HG03064 (cell line): ENCODE measurements at regions not wholly inside any gene's neighbourhood (a gene's known extent, or its start where the extent isn't known, plus 50 kb on each side); places are given as distances from the start of the nearest gene placed in this dataset.

Experiments used
- ATAC-seq: cut with Tn5 transposase; IDR thresholded peaks from one replicate; pipeline ENCODE4 v1.9.1; 2021; ENCODE audit warnings: low read depth; ENCODE audit not compliant: unreplicated experiment

DNA sequence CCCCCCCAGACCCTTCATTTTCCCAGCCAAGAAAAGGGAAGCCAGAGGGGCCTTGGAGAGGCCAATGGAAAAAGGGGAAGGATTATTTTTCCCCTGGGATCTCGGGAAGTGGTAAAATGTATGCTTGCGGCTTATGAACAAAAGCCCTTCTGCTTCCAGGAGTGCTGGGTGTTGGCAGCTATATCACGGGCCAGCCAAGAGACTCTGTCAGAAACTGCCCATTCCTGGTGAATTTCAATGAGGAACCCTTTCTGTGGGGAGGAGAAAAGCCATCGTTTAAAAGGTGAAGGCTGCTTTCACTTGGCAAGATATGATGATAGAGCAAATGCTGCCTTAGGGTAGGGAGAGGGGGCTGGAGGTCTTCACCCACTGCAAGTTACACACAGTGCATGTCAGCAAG, 69.7 kb upstream of the ZC3H12A start:
- no peak for ATAC-seq

DNA sequence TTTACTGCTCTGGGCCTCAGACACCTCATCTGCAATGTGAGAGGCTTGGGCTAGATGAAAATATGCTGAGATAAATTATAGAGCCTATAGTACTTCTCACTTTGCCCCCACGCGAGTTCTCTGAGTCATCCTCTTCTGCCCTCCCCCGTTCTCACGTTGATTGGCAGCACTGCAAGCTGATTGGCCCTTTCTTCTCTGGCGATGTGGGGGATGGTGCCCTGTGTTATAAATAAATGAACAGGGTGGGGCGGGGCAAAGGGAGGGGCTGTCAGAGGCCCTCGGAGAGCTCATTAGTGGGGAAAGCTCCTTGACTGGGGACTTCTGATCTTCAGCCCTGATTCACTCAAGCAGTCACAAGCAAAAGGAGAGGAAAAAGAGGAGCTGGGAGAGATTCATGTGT, 64.3 kb upstream of the ZC3H12A start:
- ATAC-seq, result no peak

DNA sequence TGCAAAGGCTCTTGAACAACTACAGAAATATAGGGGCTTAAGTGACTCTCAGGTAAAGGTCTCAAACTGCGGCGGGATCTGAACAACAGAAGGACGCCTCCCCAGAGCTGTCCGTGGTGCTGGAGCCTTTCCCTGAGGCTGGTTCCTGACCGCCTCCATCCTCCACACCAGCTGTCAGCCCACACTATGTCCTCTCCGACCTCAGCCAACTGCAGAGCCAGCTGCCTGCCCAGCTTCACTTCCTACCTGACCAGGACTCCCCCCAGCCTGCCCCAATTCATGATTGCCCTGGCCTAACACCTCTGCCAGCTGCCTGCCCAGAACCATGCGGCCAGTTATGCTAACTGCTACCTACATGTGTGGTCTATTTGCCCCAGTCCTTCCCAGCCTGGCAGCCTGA, 63.6 kb upstream of the ZC3H12A start:
- ATAC-seq, result no peak

DNA sequence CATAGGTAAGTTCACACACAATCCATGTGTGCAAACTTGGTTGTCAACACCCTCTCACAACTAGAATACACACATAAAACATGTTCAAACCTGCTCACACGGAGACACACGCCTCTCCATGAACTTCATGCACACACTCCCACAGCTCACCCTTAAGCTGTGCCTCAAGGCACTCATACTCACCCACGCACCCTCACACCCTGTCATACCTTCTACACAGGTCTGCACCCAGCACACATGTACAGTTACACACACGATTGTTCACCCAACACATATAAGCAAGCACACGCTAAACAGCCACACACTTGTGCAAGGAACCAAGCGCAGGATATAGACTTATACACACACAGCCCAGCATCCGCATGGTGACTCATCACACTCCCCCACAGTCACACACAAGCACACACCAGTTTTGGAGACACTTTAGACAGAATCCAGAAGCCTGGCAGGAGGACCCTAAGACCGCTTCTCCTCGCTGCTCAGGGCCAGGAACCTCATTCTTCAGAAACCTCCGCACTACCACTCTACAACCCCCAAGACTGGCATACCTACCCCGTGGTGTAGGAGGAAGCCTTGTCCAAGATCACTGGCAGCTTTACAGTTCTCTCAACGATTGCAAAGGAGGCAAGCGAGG, 58.7 kb upstream of the ZC3H12A start:
- no peak for ATAC-seq

DNA sequence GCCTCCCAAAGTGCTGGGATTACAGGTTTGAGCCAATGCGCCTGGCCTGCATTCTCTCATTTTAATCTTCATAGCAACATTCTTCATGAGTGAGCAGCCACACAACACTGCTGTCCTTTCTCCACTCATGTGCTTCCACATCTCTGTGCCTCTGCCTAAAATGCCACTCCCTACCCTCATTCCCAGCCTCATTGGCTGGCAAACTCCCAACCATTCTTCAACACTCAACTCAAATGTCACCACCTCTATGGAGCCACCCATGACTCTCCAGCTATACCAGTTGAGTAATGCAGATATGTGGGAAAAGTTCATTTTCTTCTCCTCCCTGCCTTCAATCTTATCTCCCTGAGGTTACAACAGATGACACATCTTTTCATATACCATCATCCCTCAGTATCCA, 53.9 kb upstream of the ZC3H12A start:
- no peak for ATAC-seq

DNA sequence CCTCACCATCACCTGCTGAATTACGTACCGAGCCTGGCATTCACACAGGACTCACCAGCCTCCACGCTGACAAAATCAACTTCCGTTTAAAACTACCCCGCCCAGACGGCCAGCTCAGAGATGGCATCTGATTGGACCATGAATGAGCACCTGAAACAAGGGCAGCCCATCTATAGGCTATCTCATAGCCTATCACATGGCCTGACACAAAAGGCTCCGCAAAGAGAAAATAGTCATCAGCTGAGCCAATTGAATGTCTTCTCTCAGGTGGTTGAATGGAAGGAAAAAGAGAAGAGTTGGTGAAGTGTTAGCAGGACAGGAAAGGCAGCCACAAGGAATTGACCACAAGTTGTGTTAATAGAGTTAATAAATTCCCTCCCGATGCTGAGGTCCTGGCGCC, 50.6 kb upstream of the ZC3H12A start:
- ATAC-seq, result no peak

DNA sequence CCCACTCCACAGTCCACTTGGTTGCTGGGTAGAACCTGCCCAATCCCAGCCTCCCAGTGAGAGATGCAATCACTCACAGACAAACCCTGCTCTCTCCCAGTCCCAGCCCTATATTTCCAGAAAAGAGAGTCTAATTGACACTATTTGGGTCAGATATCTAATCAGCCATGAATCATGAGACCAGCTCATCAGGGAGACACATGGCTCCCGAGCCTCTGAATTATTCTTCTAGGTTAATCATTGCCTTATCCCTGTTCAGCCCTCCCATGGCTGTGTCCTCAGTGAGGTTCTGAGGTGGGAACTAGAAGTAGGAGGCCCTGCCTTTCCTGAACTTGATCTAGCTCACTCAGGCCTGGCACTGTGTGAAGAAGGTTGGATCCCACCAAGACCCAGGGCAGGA, 49.9 kb upstream of the ZC3H12A start:
- ATAC-seq, result no peak
